AG04450 (cell line): ENCODE measurements at regions not wholly inside any gene's neighbourhood (a gene's known extent, or its start where the extent isn't known, plus 50 kb on each side); places are given as distances from the start of the nearest gene placed in this dataset.
A peak's percentile ranks its signal among the peaks of the same experiment; 100 is the strongest.

Experiments used
- CTCF ChIA-PET: fragments of 300-600, 350-600 bp; formaldehyde crosslinking; extraction: SDS; loops from one replicate; lab custom pipeline; 2022; ENCODE audit warnings: antibody characterized with exemption, inconsistent platforms; lab: Charles Lee
- POLR2A ChIA-PET: fragments of 350-600 bp; formaldehyde crosslinking; extraction: SDS; loops from one replicate; lab custom pipeline; 2021; ENCODE audit warnings: antibody characterized with exemption, inconsistent platforms; lab: Yijun Ruan, JAX
- DNase-seq: peaks from one replicate; pipeline ENCODE4 v3.0.0-alpha.2; 2011; ENCODE audit warnings: low read depth, low spot score
- H3K27ac ChIP-seq: one replicate; pipeline ENCODE4 v1.5.1; 2012; ENCODE audit warnings: low read depth, low read length, control low read depth
- H3K27me3 ChIP-seq: one replicate; pipeline ENCODE4 v1.6.0; 2012; ENCODE audit warnings: low read length; ENCODE audit not compliant: control insufficient read depth, insufficient read depth
- H3K4me3 ChIP-seq: 2 replicates; pipeline ENCODE4 v1.5.1; 2011; ENCODE audit warnings: mild to moderate bottlenecking, low read depth, low read length, control low read depth
- H3K9me3 ChIP-seq: 2 replicates; pipeline ENCODE4 v1.5.1; 2012; ENCODE audit warnings: low read length; ENCODE audit not compliant: control insufficient read depth, insufficient read depth
- TF ChIP-seq, protein P1 (sequence below): IDR thresholded peaks from 2 replicates; pipeline ENCODE4 v1.5.1; 2011; ENCODE audit warnings: low read depth, low read length, control low read depth, inconsistent platforms

DNA sequence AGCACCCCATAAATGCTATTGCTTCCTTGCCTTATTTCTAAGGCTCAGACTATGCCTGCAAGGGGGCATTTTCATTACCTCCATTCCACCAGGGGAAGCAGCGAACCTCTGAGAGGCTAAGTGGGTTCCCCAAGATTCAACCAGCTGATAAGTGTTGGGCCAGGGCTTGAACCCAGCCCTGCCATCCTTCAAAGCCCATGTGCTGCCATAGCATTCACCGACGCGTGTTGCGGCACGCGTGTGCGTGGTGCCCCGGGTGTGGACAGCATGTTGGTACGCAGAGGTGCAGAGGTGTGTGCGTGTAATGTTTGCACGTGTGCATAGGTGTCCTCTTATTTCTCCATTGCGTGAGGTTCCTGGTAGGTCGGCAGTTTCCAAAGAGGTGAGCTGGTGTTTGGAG, 66.0 kb upstream of the PPARA start:
- POLR2A ChIA-PET = no interaction called here
- H3K4me3 ChIP-seq = no peak overlapping the region
- CTCF ChIA-PET = interaction anchor here (1.2 kb wide), 1 partner anchor 78 kb away, joined by 14 read pairs; no protein-coding TSS in a partner anchor

DNA sequence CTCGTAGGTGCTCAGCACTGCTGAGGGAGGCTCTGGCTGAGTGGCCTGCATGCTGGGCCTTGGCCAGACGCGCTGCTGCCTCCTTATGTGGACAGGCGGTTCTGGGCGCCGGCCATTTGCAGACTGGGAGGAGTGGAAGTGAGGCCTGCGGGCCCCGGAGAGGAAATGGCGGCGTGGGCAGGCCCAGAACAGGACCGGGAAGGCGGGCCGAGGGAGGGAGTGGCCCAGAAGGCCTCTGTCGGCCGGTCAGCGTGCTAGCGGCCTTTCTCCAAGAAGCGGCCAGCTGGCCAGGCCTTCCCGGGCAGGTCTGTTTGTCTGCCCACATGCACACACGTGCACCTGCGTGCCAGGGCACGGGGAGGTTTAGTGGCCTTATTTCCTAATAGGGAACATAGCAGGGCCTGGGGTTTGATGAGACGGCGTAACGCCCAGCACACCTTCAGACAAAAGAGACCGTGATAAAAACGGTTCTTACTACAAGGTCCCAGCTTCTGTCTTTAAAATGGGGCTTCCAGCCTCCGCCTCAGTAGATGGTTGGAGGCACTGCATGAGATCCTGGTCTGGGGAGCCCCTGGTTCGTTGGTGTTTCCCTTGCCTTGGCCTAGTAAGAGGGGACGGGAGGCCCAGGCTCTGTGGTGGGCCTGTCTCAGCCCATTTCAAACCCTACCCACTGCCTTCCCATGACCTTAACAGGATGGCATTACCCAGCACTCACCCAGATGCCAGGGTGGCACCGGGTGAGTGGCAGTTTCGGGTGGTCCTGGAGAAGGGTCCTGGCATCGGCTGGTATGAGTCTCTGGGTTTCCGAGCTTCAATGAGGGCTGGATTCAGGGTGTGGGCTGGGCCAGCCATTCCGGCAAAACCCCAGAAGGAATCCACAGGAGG, 65.1 kb upstream of the PPARA start:
- Histone ChIP-seq H3K27ac (peak overlapping the region; percentile 94), H3K9me3 (peaks cover 8% of the 10 kb centered on the region; the same call in 1 of the 2 replicates), H3K27me3 (no peaks in the 10 kb centered on the region), H3K4me3 (no peak overlapping the region)
- DNase-seq = no peak
- POLR2A ChIA-PET = no interaction called here
- TF ChIP-seq, protein P1, sequence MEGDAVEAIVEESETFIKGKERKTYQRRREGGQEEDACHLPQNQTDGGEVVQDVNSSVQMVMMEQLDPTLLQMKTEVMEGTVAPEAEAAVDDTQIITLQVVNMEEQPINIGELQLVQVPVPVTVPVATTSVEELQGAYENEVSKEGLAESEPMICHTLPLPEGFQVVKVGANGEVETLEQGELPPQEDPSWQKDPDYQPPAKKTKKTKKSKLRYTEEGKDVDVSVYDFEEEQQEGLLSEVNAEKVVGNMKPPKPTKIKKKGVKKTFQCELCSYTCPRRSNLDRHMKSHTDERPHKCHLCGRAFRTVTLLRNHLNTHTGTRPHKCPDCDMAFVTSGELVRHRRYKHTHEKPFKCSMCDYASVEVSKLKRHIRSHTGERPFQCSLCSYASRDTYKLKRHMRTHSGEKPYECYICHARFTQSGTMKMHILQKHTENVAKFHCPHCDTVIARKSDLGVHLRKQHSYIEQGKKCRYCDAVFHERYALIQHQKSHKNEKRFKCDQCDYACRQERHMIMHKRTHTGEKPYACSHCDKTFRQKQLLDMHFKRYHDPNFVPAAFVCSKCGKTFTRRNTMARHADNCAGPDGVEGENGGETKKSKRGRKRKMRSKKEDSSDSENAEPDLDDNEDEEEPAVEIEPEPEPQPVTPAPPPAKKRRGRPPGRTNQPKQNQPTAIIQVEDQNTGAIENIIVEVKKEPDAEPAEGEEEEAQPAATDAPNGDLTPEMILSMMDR = no peak
- CTCF ChIA-PET = interaction anchor here (1.2 kb wide), 1 partner anchor 79 kb away, joined by 14 read pairs; no protein-coding TSS in a partner anchor

More for the DNA sequence above, 66.0 kb upstream of the PPARA start:
- Histone ChIP-seq H3K9me3 (peaks cover 8% of the 10 kb centered on the region; the same call in 1 of the 2 replicates), H3K27ac (no peak overlapping the region), H3K27me3 (no peaks in the 10 kb centered on the region)
- DNase-seq = no peak
- TF ChIP-seq, protein P1 = no peak

DNA sequence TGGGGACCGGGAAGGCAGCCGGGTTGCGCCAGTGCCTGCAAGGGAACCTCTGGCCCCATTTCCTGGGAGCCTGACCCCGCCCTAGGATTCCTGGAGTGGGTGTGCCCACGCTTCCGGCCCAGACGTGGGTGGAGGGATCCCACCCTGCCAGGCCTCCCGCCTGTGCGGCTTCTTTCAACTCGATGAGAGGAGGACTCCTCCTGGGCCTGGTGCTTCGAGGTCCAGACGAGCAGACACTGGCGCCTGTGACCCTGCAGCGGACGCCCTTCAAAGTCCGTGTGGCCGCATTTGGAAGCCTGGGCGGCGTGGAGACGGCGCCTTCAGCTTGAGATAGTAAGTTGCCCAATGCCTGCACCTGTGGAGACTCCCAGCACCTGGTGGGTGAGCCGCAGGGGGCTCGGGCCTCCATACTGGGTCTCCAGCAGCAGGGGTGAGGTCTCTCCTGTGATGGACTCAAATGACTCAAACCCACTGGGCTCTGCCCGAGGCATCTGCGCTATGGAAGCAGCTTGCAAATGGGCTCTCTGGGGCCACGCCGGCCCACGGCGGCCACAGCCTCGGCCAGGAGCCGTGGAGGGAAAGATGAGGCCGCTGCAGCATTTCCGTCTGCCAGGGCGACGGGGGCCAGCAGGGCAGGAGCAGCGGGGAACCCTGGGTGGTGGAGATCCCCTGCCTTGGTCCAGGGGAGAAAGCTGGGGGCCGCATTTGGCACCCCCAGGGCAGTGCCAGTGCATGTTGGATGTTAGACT, 64.3 kb upstream of the PPARA start:
- H3K9me3 ChIP-seq = peaks cover 8% of the 10 kb centered on the region; the same call in 1 of the 2 replicates
- peak overlapping the region; percentile 94 for H3K27ac ChIP-seq
- TF ChIP-seq, protein P1 = no peak
- DNase-seq = no peak
- H3K27me3 ChIP-seq = no peaks in the 10 kb centered on the region
- CTCF ChIA-PET = interaction anchor here (1.2 kb wide), 1 partner anchor 80 kb away, joined by 14 read pairs; no protein-coding TSS in a partner anchor
- POLR2A ChIA-PET = no interaction called here
- no peak overlapping the region for H3K4me3 ChIP-seq

DNA sequence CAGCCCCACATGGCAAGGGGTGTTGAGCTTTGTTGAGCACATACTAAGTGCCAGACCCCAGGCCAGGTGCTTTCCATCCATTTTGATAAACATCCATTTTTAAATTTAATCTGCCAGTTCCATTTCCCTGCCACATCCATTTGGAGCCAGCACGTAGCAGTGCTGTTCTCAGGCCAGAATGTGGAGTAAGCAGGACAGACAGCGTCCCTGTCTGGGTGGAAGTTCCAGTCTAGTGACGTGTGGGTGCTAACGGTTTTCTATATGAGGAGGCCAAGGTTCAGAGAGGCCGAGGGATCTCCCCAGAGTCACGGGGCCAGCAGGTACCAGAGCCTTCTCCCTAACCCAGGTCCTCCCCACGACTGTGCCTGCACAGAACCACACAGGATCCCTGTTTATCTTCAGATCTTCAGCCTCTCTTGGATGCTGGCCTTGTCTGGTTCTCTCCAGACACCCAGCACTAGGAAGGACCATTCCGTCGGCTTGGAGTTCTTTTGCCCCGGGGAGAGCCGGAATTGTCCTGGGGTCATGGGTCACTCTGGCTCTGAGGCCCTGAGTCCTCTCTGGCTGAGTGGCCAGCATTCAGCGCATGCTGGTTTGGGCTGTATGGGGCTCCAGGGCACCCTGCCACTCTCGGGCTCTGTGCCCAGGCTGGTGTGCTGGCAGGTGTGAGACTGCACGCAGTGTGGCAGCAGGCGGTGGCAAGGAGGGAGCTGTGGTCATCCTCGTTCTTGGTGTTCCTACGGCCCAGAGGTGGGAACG, 63.6 kb upstream of the PPARA start:
- DNase-seq = no peak
- POLR2A ChIA-PET = no interaction called here
- no peak overlapping the region for H3K4me3 ChIP-seq

More for the DNA sequence above, 63.6 kb upstream of the PPARA start:
- TF ChIP-seq, protein P1 = no peak
- Histone ChIP-seq H3K27ac (peak overlapping the region; percentile 94), H3K27me3 (no peaks in the 10 kb centered on the region), H3K9me3 (peaks cover 5% of the 10 kb centered on the region; the same call in 1 of the 2 replicates)
- CTCF ChIA-PET = no interaction called here
